Right lobe of liver (tissue), 6 donors: ENCODE measurements at regions not wholly inside any gene's neighbourhood (a gene's known extent, or its start where the extent isn't known, plus 50 kb on each side); places are given as distances from the start of the nearest gene placed in this dataset.

ENCODE experiments used
- ATAC-seq, 4 donors: fragments of 200-7000 bp; cut with Tn5 transposase; one replicate each; pipeline ENCODE4 v1.9.1; 2020; ENCODE audit warnings: mild to moderate bottlenecking in 4 of 4, moderate library complexity in 4 of 4
- DNase-seq, 3 donors: peaks; one replicate each; pipeline ENCODE4 v3.0.0-alpha.2; 2020
- H3K27ac ChIP-seq, 3 donors: fragments of 200-600 bp; one replicate each; pipeline ENCODE4 v1.8.0; 2022
- H3K27me3 ChIP-seq, 2 donors: fragments of 200-600 bp; one replicate each; pipeline ENCODE4 v1.8.0; 2022
- H3K36me3 ChIP-seq, 4 donors: fragments of 200-600 bp; sonication (generic) in 1 of 4; one replicate each; pipeline versions ENCODE4 v1.5.1 to v1.8.0; 2017 to 2022; ENCODE audit warnings: control low read depth in 1 of 4
- H3K4me1 ChIP-seq, 4 donors: fragments of 200-600 bp; sonication (generic) in 1 of 4; one replicate each; pipeline versions ENCODE4 v1.5.1 to v1.8.0; 2017 to 2022; ENCODE audit warnings: control low read depth in 1 of 4
- H3K4me3 ChIP-seq, 3 donors: fragments of 200-600 bp; one replicate each; pipeline ENCODE4 v1.8.0; 2022
- H3K9me3 ChIP-seq, 4 donors: fragments of 200-600 bp; sonication (generic) in 1 of 4; one replicate each; pipeline versions ENCODE4 v1.5.1 to v1.8.0; 2017 to 2022; ENCODE audit warnings: control low read depth in 1 of 4
- CTCF ChIP-seq, 4 donors: fragments of 200-600 bp in 3 of 4; fragments of 450-650 bp in 1 of 4; IDR thresholded peaks; one replicate each; pipeline versions ENCODE4 v1.5.1 to v1.8.0; 2016 to 2022; ENCODE audit warnings: antibody characterized with exemption in 4 of 4, mild to moderate bottlenecking in 2 of 4
- POLR2A ChIP-seq: fragments of 450-650 bp; IDR thresholded peaks from one replicate; pipeline ENCODE4 v1.6.1; 2017; ENCODE audit warnings: antibody characterized with exemption, mild to moderate bottlenecking
- WGBS: methylation state at CpG from one replicate; pipeline ENCODE4 v1.1.6; 2018; ENCODE audit warnings: low coverage, low lambda C conversion rate; ENCODE audit not compliant: insufficient coverage; ENCODE audit errors: missing lambda C conversion rate; 5-methylcytosine and 5-hydroxymethylcytosine counted together
- intact Hi-C, 2 donors: fragments of 100-400 bp; cut with DNase I; formaldehyde crosslinking; loops; one replicate each; pipeline versions ENCODE4 v1.11.2 to v1.14.1; 2022
- donor health status: DM: no; HTN: yes; CAD: no.
- donor health status: DM: no; HTN: no; CAD: no.
- donor health status: DM: no; HTN: no; CAD: no.
- donor health status: DM: no; HTN: yes; CAD: no.
- donor health status: DM: no; HTN: yes; CAD: no.

DNA sequence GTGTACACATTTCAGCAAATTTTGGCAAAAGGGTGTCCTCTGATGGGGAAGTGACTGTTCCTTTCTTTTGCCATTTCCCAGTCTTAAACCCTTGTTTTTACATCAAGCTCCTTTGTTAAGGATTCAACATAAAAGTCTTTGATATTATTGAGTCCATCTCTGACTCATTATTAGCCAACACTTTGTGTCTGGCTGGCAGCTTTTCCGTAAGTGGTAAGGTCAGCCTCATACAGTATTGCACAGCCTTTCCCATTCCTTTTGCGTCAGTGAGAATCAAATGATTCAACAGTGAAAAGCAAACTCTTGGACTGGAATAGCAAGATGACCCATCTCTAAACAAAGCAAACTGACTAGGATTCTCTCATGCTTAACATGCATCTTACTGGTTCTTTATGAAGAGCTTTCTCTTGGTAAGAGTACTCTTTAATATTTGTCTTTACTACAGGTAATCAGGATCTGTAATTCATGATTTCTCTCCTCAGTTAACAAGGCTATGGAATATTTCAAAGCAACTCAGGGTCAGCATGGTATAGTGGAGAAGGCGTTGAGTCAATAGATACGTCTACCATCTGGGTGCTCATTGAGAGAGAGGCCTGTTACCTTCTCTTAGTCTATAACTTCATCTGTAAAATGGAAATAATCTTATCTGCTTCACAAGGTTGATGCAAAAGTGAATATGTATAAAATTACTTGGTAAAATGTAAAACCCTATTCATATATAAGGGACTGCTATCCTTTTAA, 183.6 kb downstream of the PRL start:
- H3K36me3 ChIP-seq, result no peaks in the 10 kb centered on the region
- H3K27me3 ChIP-seq, result no peaks in the 10 kb centered on the region
- ATAC-seq (peak in 1 of 4 donors; percentile 41), DNase-seq (no peak)
- no peaks in the 10 kb centered on the region for H3K4me1 ChIP-seq
- intact Hi-C loops, result no loop called here
- no peak overlapping the region for H3K4me3 ChIP-seq
- WGBS, result 55% methylated on average over 4 of the region's 4 CpGs
- TF ChIP-seq POLR2A, result no peak
- TF ChIP-seq CTCF (IDR thresholded peaks at IDR 0.05), result no peak
- H3K27ac ChIP-seq, result no peak overlapping the region
- H3K9me3 ChIP-seq, result no peaks in the 10 kb centered on the region

DNA sequence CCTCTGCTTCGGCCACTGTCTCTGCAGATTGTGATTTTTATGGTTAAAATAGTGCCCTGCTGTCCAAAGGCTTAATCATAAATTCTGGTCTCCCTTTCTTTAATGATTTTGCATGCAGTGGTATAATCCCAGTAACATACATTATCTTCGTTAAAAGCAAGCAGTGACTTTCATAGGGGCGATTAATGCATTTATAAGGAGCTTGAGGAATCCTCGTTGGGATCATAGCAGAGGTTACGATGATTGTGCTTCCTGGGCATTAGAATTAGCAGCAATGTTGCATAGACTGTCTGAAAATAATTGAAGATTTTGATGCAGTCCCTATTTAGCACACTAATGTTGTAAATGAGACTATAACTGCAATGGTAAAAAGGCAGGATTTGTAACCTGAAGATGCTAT, 181.3 kb downstream of the PRL start:
- no peak for TF ChIP-seq CTCF (IDR thresholded peaks at IDR 0.05)
- TF ChIP-seq POLR2A, result no peak
- Histone ChIP-seq H3K27ac (no peak overlapping the region), H3K36me3 (no peaks in the 10 kb centered on the region), H3K27me3 (no peaks in the 10 kb centered on the region), H3K4me3 (no peak overlapping the region), H3K9me3 (no peaks in the 10 kb centered on the region), H3K4me1 (no peaks in the 10 kb centered on the region)
- no peak for ATAC-seq
- DNase-seq, result no peak
- WGBS, result 50% methylated on average over 5 of the region's 5 CpGs
- intact Hi-C loops, result no loop called here

DNA sequence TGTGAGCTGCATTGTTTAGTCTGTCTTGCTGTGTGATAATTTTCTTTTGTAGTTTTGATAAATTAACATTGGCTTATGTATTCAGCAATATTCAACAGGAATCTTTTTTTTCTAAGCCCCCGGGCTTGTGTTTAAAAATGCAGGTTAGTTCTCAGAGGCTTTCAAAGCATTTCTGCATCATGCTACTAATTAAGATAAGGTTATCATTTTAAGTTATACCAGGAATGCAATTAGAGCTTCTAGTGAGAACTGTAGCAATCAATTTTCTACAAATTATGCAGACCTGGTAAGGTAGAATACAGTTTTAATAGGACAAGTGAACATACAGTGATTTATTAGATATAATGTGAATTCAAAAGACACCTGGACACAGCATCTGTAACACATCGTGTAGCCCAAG, 179.2 kb downstream of the PRL start:
- Histone ChIP-seq H3K9me3 (no peaks in the 10 kb centered on the region), H3K4me1 (no peaks in the 10 kb centered on the region), H3K4me3 (no peak overlapping the region), H3K27me3 (no peaks in the 10 kb centered on the region), H3K36me3 (no peaks in the 10 kb centered on the region), H3K27ac (no peak overlapping the region)
- intact Hi-C loops, result no loop called here
- ATAC-seq (no peak), DNase-seq (no peak)
- WGBS, result 63% methylated on average over 2 of the region's 2 CpGs
- no peak for TF ChIP-seq POLR2A
- no peak for TF ChIP-seq CTCF (IDR thresholded peaks at IDR 0.05)

DNA sequence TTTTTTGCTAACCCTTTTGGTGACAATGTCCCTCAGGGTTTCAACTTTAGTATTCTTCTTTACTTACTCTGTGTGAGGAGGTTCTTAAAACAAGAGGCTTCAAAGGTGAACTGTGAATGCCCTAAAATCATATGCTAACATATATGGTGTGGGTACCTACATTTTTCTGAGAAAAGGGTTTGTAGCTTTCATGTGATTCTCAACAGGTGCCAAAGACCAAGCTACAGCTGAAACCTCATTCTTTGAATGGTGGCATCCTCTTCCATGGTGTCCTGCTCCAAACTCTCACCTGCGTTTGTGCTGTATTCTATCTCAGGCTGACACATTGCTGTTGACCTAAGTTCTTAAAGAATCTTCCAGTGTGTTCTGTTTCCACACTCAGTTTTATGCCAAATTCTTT, 177.3 kb downstream of the PRL start:
- WGBS, result no CpG with 5 or more reads among the region's 1 CpG

More for the DNA sequence above, 177.3 kb downstream of the PRL start:
- Histone ChIP-seq H3K27me3 (no peaks in the 10 kb centered on the region), H3K4me3 (no peak overlapping the region), H3K9me3 (no peaks in the 10 kb centered on the region), H3K36me3 (no peaks in the 10 kb centered on the region), H3K4me1 (no peaks in the 10 kb centered on the region), H3K27ac (no peak overlapping the region)
- TF ChIP-seq POLR2A, result no peak
- no peak for TF ChIP-seq CTCF (IDR thresholded peaks at IDR 0.05)
- ATAC-seq (no peak), DNase-seq (no peak)
- intact Hi-C loops, result no loop called here
